GM21423 (cell line): ENCODE measurements at regions not wholly inside any gene's neighbourhood (a gene's known extent, or its start where the extent isn't known, plus 50 kb on each side); places are given as distances from the start of the nearest gene placed in this dataset.

Experiments
- ATAC-seq: cut with Tn5 transposase; IDR thresholded peaks from one replicate; pipeline ENCODE4 v1.9.1; 2021; ENCODE audit warnings: mild to moderate bottlenecking, moderate library complexity; ENCODE audit not compliant: unreplicated experiment

DNA sequence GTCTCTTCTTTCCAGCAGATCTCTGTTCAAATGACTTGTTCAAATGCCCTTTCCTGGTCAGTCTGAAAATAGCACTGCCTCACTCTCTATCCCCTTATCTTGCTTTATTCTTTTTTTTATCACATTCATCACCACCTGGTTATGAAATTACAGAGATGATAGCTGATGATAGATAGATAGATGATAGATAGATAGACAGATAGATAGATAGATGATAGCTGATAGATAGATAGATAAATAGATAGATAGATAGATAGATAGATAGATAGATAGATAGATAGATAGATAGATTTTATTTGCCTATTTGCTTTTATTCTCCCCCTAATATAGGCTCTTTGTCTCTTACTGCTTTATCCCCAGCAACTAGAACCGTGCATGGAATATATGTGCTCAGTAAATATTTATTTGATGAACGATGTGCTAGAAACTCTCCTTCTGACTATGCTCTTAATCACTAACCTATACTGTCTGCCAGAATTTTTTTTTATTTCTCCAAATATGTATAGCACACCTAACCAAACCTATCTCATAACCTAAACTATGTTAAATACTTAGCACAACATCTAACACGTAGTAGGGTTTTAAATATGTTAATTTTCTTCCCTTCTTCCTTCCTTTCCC is 372.8 kb upstream of the DUSP10 start:
- no peak for ATAC-seq

GRCh38 chr1:222109836-222110235 is 367.9 kb upstream of the DUSP10 start:
- no peak for ATAC-seq

GRCh38 chr1:222107975-222108374 is 366.1 kb upstream of the DUSP10 start:
- no peak for ATAC-seq

GRCh38 chr1:222107267-222107666 is 365.4 kb upstream of the DUSP10 start:
- no peak for ATAC-seq

DNA sequence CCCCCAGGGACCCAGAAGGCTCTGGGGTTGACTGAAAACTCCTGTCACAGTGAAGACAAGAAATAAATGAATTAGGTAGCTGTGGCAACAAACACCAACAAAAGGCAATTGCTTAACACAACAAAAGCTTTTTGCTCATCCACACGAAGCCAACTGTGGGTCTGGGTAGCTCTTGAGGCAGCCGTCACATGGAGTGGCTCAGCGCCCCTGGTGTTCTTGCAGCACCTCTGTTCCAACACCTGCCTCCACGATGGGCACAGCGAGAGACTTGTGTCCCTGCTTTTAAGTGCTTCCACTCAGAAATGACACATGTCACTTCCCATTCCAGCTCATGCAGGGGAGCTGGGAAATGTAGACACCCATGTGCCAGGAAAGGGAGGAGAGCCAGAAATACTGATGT is 364.5 kb upstream of the DUSP10 start:
- ATAC-seq, result no peak

GRCh38 chr1:222105861-222106260 is 364.0 kb upstream of the DUSP10 start:
- no peak for ATAC-seq

DNA sequence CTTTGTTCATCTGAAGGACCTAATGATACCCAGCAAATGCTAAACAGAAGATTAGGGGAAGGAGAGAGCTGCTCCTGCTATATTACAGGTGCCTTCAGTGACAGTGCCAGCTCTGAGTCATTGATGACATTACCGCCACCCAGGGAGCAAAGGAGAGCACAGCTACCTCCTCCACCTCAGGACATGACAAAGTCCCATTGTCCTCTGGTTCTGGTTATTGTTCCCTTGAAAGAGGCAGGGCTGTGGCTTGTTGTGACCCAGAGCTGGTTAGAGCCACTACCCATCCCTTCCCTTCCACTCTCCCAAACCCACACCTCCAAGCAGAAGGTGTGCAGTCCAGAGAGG is 363.5 kb upstream of the DUSP10 start:
- no peak for ATAC-seq

DNA sequence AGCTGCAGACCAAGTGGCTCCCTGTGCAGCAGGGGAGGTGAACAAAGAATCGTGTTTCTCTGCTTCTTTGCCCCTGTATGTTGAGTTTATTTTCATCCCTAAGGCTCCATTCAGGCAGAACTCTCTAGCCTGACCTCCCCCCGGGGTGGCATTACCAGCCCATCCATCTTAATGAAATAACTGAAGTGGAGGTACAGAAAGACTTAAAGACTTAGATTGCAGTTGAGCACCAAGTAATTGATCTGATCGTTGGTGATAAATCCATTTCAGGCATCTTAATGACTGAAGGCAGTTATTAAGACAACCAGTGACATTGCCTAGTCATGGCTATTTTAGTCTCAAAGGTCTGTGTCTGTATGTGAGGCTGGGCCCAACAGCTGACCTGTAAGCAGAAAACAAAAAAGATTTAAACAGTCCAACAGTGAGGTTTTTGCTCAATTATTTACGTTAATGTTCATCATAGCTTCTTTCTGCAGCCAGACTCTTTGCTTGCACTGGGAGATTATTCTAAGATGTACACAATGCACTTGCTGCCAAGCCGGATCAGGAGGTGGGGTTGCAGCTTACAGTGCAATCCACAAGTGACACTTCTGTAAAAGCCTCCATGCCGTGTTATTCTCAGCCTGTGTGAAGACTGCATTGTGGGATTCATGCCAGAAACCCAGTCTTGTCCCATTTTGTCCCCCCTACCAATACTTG is 363.0 kb upstream of the DUSP10 start:
- no peak for ATAC-seq

DNA sequence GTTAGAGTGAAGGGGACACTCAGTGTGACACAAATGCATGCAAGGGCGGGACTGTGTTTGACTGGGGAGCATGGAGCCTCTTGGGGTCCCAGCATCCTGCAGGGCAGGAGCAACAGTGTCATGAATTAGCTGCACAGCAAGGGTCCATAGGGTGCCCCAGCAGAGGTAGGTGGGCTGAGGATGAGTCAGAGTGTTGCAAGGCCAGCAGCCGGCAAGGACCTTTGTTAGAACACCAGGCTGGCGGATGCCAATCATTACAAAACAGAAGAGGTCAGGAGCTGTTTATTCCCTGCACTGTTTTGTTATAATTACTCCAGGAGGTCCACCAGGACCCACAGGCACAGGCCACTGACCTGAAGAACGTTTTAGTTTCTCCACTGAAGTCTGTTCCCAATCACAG is 362.2 kb upstream of the DUSP10 start:
- ATAC-seq, result no peak

- no peak for ATAC-seq
Measured at GRCh38 chr1:222099746-222100145, 357.9 kb upstream of the DUSP10 start.

GRCh38 chr1:222098404-222098803 is 356.5 kb upstream of the DUSP10 start:
- no peak for ATAC-seq

DNA sequence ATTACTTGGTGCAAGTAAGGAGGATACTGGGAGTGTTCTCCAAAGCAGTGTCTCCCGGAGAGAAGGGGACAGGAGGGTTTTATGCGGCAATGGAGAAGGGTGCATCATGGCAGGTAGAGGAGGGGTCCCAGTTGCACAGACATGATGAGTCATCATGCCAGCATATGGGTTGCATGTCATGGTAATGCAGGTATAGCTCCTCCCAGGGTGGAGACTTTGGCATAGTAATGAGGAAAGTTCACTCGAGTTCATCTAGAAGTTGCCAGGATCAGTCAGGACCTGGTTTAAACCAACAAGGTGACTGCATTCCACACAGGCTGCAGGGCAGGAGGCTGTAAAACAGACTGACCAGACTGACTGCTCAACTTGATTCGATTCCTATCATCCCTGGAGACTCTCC is 355.7 kb upstream of the DUSP10 start:
- no peak for ATAC-seq

DNA sequence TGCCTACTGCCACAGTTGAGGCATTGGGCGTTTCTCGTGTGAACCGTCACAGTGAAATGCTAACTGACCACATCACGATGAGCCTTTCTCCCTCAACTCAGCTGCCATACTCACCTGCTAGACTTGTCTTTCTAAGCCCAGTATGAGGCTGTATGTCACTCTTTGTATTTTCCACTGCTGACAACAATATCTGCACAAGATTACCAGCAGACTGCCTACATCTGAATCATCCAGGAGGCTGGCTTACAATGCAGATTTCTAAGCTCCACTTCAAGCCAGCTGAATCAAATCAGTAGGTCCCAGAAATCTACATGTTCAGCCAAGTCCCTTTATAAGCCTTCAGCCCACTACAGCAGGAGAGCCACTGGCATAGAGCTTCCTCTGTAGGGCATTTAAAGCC is 355.0 kb upstream of the DUSP10 start:
- ATAC-seq, result no peak

DNA sequence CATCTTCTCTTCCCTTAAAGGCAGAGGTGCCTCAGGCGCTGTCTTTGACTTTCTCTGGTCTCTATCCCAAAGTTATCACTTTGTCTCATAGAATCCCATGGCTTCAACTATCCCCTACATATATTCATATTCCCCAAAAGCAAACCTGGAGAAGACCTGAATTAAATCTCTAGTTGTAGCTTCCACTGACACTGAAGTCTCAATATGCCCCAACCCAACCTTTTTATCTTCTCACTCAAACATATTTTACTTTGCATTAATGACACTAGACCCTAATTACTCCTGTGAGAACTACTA is 354.5 kb upstream of the DUSP10 start:
- ATAC-seq, result no peak

DNA sequence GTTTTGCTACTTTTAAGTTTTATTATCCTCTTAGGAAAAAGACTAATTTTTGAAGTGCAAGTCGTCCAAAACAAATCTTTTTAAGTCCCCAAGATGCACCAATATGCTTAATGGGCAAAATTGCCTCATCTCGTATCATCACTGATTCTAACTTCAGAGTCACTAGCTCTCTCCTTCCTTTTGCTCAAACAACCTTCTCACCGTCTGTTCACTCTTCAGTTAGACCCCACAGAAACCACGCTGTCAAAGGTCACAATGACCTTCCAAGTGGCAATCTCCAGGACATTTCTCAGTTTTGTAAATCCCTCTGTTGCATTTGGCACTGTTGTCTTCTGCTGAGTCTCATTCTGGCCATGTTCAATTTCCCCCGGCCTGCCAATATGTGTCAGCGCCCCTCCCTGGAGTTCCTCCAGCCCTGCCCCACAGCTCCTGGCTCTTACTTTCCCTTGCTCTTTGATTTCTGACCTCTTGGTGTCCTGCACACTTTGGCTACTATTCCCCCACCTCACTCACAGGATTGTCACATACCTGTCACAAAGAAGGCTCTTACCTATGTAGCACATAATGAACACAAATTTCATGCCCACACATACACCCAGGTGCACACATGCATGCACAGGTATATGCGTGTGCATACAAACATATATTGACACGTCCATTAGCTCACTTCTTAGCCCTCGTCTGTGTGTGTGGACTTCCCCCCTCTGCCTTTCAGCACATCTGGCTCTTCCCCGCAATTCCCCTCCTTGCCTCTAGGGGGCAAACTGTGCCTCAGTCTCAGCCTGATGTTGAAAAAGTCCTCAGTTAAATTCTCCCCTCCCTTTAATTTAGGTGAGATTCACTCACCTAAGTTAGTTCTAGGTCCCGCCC is 354.0 kb upstream of the DUSP10 start:
- ATAC-seq, result peak; percentile 62

GRCh38 chr1:222093518-222093917 is 351.6 kb upstream of the DUSP10 start:
- ATAC-seq, result no peak

DNA sequence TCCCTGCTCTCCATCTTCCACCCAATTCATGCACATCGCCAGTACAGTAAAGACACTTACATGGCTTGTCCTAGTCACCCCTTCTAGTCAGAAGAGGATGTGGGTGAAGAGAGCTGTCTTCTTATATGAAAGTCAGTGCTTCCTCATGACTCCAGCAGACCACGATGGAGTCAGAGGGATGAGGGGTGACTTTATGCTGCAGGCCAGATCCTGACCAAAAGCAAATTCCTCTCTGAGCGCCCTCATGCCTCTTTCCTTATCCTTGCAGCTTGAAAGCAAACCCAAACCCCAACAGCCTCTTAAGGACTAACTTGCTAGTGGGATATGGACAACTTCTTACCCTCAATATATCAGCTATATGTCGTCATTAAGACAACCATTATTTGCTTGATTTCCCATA is 348.2 kb upstream of the DUSP10 start:
- ATAC-seq, result no peak

DNA sequence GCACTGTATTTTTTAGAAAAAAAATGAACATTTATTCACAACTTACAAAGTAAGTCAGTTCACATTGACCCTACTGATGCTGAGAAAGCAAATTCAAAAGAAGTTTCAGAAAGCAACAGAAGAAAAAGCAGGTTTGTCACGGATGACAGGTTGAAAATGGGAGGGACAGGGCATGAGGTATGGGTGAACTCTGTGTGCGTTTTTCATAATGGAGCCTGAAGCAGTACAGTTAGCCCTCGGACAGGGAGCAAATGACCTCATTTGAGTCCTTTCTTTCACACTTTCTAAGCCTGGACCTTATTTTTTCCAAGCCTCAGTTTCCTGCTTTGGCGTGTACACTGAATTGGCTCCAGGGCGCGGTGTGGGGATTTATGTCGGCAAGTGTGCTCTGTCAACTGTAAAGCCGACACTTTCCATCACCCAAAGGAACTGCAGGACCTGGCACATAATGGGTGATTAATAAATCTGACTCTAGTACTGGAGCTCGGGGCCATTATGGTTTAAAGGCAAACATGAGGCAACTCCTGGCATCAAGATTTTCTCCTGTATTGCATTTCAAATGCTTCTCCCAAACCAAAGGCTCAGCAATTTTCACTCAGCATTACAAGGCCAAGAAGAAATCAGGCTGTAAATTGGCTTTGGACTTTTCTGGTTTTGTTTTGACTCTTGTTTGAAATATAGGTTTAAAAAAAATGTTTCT is 345.5 kb upstream of the DUSP10 start:
- ATAC-seq, result no peak

- ATAC-seq, result no peak
Measured at GRCh38 chr1:222084996-222085395, 343.1 kb upstream of the DUSP10 start.

GRCh38 chr1:222084048-222084447 is 342.2 kb upstream of the DUSP10 start:
- ATAC-seq, result no peak

DNA sequence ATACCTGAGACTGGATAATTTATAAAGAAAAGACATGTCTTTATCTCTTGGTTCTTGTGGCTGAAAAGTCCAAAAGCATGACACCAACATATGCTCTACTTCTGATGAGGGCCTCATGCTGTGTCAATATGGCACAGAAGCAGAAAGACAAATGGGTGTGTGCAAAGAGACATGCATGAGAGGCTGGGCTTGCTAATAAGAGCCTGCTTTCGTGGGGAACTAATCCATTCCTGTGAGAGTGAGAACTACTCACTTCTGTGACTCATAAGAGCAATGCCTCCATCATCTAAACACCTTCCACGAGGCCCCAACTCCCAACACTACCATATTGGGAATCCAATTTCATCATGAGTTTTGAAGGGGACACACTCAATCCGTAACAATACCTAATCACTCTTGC is 340.0 kb upstream of the DUSP10 start:
- ATAC-seq, result no peak

- ATAC-seq, result no peak
Measured at GRCh38 chr1:222079566-222079965, 337.7 kb upstream of the DUSP10 start.
